ENCODE measurements at regions not wholly inside any gene's neighbourhood (a gene's known extent, or its start where the extent isn't known, plus 50 kb on each side); places are given as distances from the start of the nearest gene placed in this dataset.

GRCh38 chr16:51327001-51327400 is 175.9 kb upstream of the SALL1 start:
- TF ChIP-seq CTCF (IDR thresholded peaks at IDR 0.05; ENCODE audit: control extremely low read depth, extremely low read depth), result no peak
- no peak overlapping the region for H3K9ac ChIP-seq (ENCODE audit: insufficient read depth in 1 of 2, low read length in 2 of 2)
- DNase-seq (no peak), ATAC-seq (ENCODE audit: insufficient read depth, low FRiP score) (no peak)
- no peaks in the 10 kb centered on the region for H3K27me3 ChIP-seq (ENCODE audit: control insufficient read depth in 3 of 3, insufficient read depth in 3 of 3, low read length in 2 of 3)
- H3K27ac ChIP-seq (ENCODE audit: low read depth in 1 of 2, low read length in 1 of 2), result no peak overlapping the region
- no peaks in the 10 kb centered on the region for H3K4me1 ChIP-seq (ENCODE audit: control insufficient read depth in 5 of 5, insufficient read depth in 5 of 5, low read length in 5 of 5)
- peaks cover 0 to 4% (median 0%) of the 10 kb centered on the region in 4 donors for H3K9me3 ChIP-seq (ENCODE audit: control insufficient read depth in 4 of 4, insufficient read depth in 3 of 4, low read length in 3 of 4)
- H3K4me3 ChIP-seq, result no peak overlapping the region
- 80 to 89% methylated on average over 2 of the region's 2 CpGs for WGBS, 2 donors
- no peaks in the 10 kb centered on the region for H3K36me3 ChIP-seq (ENCODE audit: control insufficient read depth in 4 of 4, insufficient read depth in 4 of 4, low read length in 4 of 4)

- no peak for TF ChIP-seq CTCF (IDR thresholded peaks at IDR 0.05; ENCODE audit: control extremely low read depth, extremely low read depth)
- no peak for ATAC-seq (ENCODE audit: insufficient read depth, low FRiP score)
- WGBS, 2 donors, result 61 to 80% methylated on average over 7 of the region's 7 CpGs
These were observed 175.2 kb upstream of the SALL1 start for GRCh38 chr16:51326131-51326856.

GRCh38 chr16:51321251-51321650 is 170.2 kb upstream of the SALL1 start:
- Histone ChIP-seq H3K36me3 (ENCODE audit: control insufficient read depth in 4 of 4, insufficient read depth in 4 of 4, low read length in 4 of 4) (no peaks in the 10 kb centered on the region), H3K4me3 (no peak overlapping the region), H3K9me3 (ENCODE audit: control insufficient read depth in 4 of 4, insufficient read depth in 3 of 4, low read length in 3 of 4) (peaks cover 0 to 3% (median 0%) of the 10 kb centered on the region in 4 donors), H3K9ac (ENCODE audit: insufficient read depth in 1 of 2, low read length in 2 of 2) (no peak overlapping the region), H3K27me3 (ENCODE audit: control insufficient read depth in 3 of 3, insufficient read depth in 3 of 3, low read length in 2 of 3) (no peaks in the 10 kb centered on the region), H3K27ac (ENCODE audit: low read depth in 1 of 2, low read length in 1 of 2) (no peak overlapping the region), H3K4me1 (ENCODE audit: control insufficient read depth in 5 of 5, insufficient read depth in 5 of 5, low read length in 5 of 5) (no peaks in the 10 kb centered on the region)
- ATAC-seq (ENCODE audit: insufficient read depth, low FRiP score) (no peak), DNase-seq (no peak)
- WGBS, 2 donors, result 69 to 71% methylated on average over 5 of the region's 5 CpGs
- no peak for TF ChIP-seq CTCF (IDR thresholded peaks at IDR 0.05; ENCODE audit: control extremely low read depth, extremely low read depth)

More at GRCh38 chr16:51326131-51326856, 175.2 kb upstream of the SALL1 start:
- Histone ChIP-seq H3K4me3 (no peak overlapping the region), H3K27me3 (ENCODE audit: control insufficient read depth in 3 of 3, insufficient read depth in 3 of 3, low read length in 2 of 3) (no peaks in the 10 kb centered on the region), H3K9ac (ENCODE audit: insufficient read depth in 1 of 2, low read length in 2 of 2) (no peak overlapping the region), H3K9me3 (ENCODE audit: control insufficient read depth in 4 of 4, insufficient read depth in 3 of 4, low read length in 3 of 4) (peaks cover 0 to 5% (median 0%) of the 10 kb centered on the region in 4 donors), H3K27ac (ENCODE audit: low read depth in 1 of 2, low read length in 1 of 2) (no peak overlapping the region), H3K4me1 (ENCODE audit: control insufficient read depth in 5 of 5, insufficient read depth in 5 of 5, low read length in 5 of 5) (no peaks in the 10 kb centered on the region), H3K36me3 (ENCODE audit: control insufficient read depth in 4 of 4, insufficient read depth in 4 of 4, low read length in 4 of 4) (no peaks in the 10 kb centered on the region)
- no peak for DNase-seq

- Histone ChIP-seq H3K9ac (ENCODE audit: insufficient read depth in 1 of 2, low read length in 2 of 2) (no peak overlapping the region), H3K9me3 (ENCODE audit: control insufficient read depth in 4 of 4, insufficient read depth in 3 of 4, low read length in 3 of 4) (peaks cover 0 to 4% (median 0%) of the 10 kb centered on the region in 4 donors), H3K4me3 (no peak overlapping the region), H3K27me3 (ENCODE audit: control insufficient read depth in 3 of 3, insufficient read depth in 3 of 3, low read length in 2 of 3) (no peaks in the 10 kb centered on the region), H3K36me3 (ENCODE audit: control insufficient read depth in 4 of 4, insufficient read depth in 4 of 4, low read length in 4 of 4) (no peaks in the 10 kb centered on the region), H3K27ac (ENCODE audit: low read depth in 1 of 2, low read length in 1 of 2) (no peak overlapping the region), H3K4me1 (ENCODE audit: control insufficient read depth in 5 of 5, insufficient read depth in 5 of 5, low read length in 5 of 5) (no peaks in the 10 kb centered on the region)
- ATAC-seq (ENCODE audit: insufficient read depth, low FRiP score) (no peak), DNase-seq (no peak)
- no peak for TF ChIP-seq CTCF (IDR thresholded peaks at IDR 0.05; ENCODE audit: control extremely low read depth, extremely low read depth)
These were observed 166.5 kb upstream of the SALL1 start for GRCh38 chr16:51317575-51317974.

Data from lung (tissue), 11 donors.